A172 (cell line): ENCODE measurements at regions not wholly inside any gene's neighbourhood (a gene's known extent, or its start where the extent isn't known, plus 50 kb on each side); places are given as distances from the start of the nearest gene placed in this dataset.

Experiments
- DNase-seq: peaks from one replicate; pipeline ENCODE4 v3.0.0-alpha.2; 2015; ENCODE audit warnings: low spot score

- DNase-seq: no peak
Measured at GRCh38 chr9:84450029-84450428, 109.5 kb upstream of the SLC28A3 start.

- DNase-seq: no peak
Measured at GRCh38 chr9:84456527-84456926, 116.0 kb upstream of the SLC28A3 start.

DNA sequence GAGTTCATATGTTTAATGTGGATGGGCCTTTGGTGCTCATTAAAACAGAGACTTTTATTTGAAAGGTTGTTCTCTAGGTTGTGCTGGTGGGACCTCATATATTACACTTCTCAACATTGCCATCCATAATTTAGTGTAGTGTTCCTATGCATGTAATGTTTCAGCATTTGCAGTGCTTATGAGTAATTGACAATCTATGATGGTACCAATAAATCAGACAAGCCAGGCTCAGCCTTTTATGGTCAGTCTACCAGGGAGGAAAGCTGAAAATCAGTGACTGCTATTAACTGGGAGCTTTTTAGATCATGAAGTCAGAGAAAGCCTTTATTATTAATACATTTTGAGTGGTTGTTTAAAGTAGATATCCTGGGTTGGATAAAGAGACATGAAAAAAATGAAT, 120.1 kb upstream of the SLC28A3 start:
- no peak for DNase-seq

- DNase-seq: no peak
Measured at GRCh38 chr9:84463272-84463671, 122.7 kb upstream of the SLC28A3 start.

GRCh38 chr9:84466580-84467285, 126.2 kb upstream of the SLC28A3 start:
- DNase-seq: no peak

DNA sequence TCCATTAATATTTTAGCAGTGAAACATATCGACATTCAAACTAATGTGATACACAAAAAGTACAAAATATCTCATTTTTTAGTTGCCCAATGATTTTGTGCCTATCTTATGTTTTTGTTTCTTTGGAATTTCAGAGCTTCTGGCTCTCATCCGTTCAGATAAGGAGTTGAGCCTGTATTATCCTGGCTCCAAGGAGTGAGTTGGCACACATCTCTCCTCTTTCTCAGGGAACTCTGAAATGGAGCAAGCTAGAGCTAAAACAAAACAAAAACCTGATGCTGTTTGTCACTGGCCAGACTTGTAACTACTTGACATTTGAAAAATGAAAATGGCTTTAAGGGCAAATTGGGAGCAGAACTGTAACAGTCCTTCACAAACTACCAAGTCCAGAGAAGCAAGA, 131.3 kb upstream of the SLC28A3 start:
- no peak for DNase-seq

DNA sequence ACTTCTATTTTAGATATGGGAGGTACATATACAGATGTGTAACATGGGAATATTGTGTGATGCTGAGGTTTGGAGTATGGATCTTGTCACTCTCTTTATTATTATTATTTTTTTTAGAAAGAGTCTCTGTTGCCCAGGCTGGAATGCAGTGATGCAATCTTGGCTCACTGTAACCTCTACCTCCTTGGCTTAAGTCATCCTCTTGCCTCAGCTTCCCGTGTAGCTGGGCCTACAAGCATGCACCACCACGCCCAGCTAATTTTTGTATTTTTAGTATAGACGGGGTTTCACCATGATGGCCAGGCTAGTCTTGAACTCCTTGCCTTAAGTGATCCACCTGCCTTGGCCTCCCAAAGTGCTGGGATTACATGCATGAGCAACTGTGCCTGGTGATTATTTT, 138.4 kb upstream of the SLC28A3 start:
- no peak for DNase-seq

GRCh38 chr9:84480071-84480470, 139.5 kb upstream of the SLC28A3 start:
- no peak for DNase-seq

- DNase-seq: no peak
Measured at GRCh38 chr9:84481231-84481630, 140.7 kb upstream of the SLC28A3 start.

DNA sequence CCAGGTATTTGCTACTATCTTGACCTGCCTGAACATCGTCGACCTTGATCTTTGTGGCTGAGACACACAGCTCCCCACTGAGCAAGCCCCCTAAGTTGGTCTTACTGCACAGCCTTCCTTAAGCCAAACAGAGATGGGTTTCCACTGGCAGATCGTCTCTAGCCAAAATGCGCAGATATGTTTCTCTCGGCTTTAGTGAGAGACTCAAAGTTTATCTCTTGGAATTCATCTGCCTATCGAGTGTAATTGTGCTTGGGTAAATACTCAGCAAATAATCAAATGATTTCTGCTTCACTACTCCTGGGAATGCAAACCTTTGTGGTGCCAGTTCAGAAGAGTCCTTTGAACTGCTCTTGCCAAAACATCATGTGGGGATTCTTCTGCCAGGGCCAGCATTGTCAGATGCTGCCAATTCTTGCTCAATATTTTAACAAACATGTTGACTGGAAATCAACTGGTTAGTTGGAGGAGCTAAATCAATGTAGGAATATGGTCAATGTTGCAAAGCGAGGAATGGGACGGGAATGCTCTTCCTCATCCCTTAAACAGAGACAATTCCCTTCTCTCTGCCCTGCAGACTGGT, 141.2 kb upstream of the SLC28A3 start:
- DNase-seq: no peak

DNA sequence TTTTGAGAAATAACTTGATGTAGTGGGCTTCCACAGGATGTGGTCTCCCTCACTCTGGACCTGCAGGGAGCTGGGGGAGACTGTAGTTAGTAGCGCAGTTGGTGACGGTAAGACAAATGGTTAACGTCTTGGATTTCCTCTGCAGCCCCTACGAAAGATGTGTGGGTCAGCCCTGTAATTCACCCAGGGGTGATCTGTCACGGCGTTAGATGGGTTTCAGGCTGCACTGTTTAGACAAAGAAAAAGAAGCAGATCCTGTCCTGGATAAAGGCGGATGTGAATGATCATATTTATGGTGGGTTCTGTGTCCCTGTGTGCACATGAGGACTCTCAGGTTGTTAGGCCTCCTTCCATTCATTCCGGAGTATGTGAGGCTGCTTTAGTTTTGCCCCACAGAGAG, 142.0 kb upstream of the SLC28A3 start:
- DNase-seq: no peak

- no peak for DNase-seq
Measured at GRCh38 chr9:84484172-84484571, 143.6 kb upstream of the SLC28A3 start.

GRCh38 chr9:84485539-84485938, 145.0 kb upstream of the SLC28A3 start:
- DNase-seq: no peak

- DNase-seq: no peak
Measured at GRCh38 chr9:84486663-84487062, 146.1 kb upstream of the SLC28A3 start.

- DNase-seq: no peak
Measured at GRCh38 chr9:84490206-84490841, 149.8 kb upstream of the SLC28A3 start.

DNA sequence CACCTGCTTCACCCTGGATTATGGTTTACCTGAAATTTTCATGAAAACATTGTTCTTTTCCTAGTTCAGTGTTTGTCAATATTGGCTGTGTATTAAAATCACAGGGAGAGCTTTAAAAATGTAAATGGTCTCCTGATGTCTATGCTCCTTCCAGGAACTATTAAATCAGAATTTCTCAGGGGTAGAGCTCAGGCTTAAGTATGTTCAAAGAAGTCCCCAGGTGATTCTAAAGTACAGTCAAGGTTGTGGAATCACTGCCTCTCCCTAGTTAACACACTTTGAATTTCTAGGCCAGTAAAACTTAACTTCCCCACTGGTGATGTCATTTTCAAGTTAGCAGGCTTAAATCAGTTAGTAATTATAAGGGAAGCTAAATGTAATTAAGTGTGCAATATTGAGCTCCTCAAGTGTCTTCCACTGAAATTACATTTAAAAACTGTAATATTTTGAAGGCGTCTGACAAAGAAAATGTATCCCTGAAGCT, 150.3 kb upstream of the SLC28A3 start:
- no peak for DNase-seq

- no peak for DNase-seq
Measured at GRCh38 chr9:84492366-84493159, 152.0 kb upstream of the SLC28A3 start.

- DNase-seq: no peak
Measured at GRCh38 chr9:84493284-84493947, 152.9 kb upstream of the SLC28A3 start.

GRCh38 chr9:84499969-84500582, 159.5 kb upstream of the SLC28A3 start:
- no peak for DNase-seq

DNA sequence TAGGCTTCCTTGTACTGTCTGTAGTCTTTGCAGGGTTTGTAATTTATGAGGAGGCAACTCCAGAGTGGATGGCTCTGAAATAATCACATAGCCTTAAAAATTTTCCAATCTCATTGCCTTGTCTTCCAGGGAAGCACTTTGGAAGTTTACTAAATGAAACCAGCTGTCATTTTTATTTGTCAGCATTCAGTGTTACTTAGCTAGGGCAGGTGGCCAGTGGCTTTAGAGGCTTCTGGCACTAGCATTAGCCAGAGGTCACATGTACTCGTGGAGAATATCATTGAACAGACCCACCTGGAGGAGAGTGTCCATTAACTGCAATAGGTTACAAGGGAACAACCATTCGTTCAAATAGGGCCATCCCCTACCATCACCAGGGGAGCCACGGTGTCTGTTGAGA, 160.3 kb upstream of the SLC28A3 start:
- DNase-seq: no peak

DNA sequence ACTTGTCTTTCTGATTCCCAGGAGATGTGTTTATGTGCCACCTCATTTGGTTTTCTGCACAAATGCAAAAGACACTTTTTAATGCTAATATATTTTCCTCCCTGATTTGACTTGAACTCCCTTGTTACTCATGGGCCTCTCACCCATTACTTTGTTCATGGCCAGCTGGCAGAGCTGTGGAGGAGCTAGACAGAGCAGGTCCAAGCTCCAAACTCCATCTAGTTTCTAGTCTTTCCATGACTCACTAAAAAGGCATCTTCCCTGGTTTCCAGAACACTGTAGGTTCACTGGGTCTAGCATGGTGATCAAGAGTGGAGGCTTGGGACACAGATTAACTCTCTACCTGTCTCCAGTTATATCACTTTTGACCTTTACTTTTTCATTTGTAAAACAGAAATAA, 161.0 kb upstream of the SLC28A3 start:
- DNase-seq: no peak
